Lower lobe of right lung (tissue), 2 donors: ENCODE measurements at regions not wholly inside any gene's neighbourhood (a gene's known extent, or its start where the extent isn't known, plus 50 kb on each side); places are given as distances from the start of the nearest gene placed in this dataset.

Source experiments
- ATAC-seq, 2 donors: fragments of 200-7000 bp; cut with Tn5 transposase; one replicate each; pipeline ENCODE4 v1.9.1; 2020 to 2022; ENCODE audit warnings: mild to moderate bottlenecking in 2 of 2, moderate library complexity in 2 of 2
- DNase-seq: peaks from one replicate; pipeline ENCODE4 v3.0.0-alpha.2; 2020
- H3K27ac ChIP-seq: fragments of 200-600 bp; one replicate; pipeline ENCODE4 v1.8.0; 2022
- H3K27me3 ChIP-seq: fragments of 200-600 bp; one replicate; pipeline ENCODE4 v1.8.0; 2022; ENCODE audit warnings: low read depth
- H3K36me3 ChIP-seq: fragments of 200-600 bp; one replicate; pipeline ENCODE4 v1.8.0; 2022; ENCODE audit warnings: mild to moderate bottlenecking
- H3K4me1 ChIP-seq: fragments of 200-600 bp; one replicate; pipeline ENCODE4 v1.8.0; 2022
- H3K4me3 ChIP-seq: fragments of 200-600 bp; one replicate; pipeline ENCODE4 v1.8.0; 2022; ENCODE audit warnings: mild to moderate bottlenecking
- H3K9me3 ChIP-seq: fragments of 200-600 bp; one replicate; pipeline ENCODE4 v1.8.0; 2022
- intact Hi-C: fragments of 100-400 bp; cut with DNase I; formaldehyde crosslinking; loops from one replicate; pipeline ENCODE4 v1.11.0; 2022
- TF ChIP-seq, protein P1 (sequence below): fragments of 200-600 bp; IDR thresholded peaks from one replicate; pipeline ENCODE4 v1.8.0; 2022; ENCODE audit warnings: antibody characterized with exemption, mild to moderate bottlenecking
- donor health status: DM: no; HTN: yes; CAD: no; lungs with severe emphysema.

DNA sequence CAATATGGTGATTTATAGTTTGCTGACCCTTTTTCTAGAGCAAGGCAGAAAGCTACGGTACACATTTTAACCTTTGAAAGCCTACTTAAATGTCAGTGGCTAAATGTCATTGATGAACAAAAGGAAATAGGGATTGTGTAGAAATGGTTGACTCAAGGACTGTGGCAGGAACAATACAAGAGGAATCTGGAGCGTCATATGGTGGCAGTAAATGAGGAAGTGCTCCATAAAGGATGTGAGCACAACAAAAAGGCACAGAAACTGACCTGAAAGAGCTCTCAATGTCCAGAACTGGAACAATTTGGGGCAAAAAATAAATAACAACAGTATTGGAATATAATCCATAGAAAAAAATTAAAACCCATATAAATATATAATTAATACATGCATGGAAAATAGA is 443.9 kb upstream of the VRK2 start:
- H3K27me3 ChIP-seq: no peaks in the 10 kb centered on the region
- intact Hi-C loops: no loop called here

DNA sequence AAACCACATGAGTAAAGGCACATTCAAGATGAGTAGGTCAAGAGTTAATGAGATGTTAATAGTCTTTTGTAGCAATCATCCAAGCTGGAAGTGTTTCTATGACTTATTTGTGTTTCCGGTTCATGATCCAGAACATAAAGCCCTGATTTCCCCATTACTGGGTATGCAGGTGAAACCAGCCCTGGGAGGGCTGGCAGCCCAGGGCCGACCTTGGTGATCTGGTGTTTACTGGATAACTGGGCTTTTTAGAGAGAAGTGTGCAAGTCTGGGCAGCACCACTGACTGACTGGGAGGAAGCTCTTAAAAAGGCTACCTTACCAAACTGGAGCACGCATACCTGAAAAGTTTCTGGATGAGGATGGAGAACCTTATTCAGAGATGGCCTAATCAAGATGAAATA is 431.6 kb upstream of the VRK2 start:
- Histone ChIP-seq H3K27me3 (no peaks in the 10 kb centered on the region), H3K9me3 (no peaks in the 10 kb centered on the region), H3K27ac (no peak overlapping the region), H3K4me1 (no peaks in the 10 kb centered on the region), H3K4me3 (no peak overlapping the region), H3K36me3 (no peaks in the 10 kb centered on the region)
- TF ChIP-seq, protein P1, sequence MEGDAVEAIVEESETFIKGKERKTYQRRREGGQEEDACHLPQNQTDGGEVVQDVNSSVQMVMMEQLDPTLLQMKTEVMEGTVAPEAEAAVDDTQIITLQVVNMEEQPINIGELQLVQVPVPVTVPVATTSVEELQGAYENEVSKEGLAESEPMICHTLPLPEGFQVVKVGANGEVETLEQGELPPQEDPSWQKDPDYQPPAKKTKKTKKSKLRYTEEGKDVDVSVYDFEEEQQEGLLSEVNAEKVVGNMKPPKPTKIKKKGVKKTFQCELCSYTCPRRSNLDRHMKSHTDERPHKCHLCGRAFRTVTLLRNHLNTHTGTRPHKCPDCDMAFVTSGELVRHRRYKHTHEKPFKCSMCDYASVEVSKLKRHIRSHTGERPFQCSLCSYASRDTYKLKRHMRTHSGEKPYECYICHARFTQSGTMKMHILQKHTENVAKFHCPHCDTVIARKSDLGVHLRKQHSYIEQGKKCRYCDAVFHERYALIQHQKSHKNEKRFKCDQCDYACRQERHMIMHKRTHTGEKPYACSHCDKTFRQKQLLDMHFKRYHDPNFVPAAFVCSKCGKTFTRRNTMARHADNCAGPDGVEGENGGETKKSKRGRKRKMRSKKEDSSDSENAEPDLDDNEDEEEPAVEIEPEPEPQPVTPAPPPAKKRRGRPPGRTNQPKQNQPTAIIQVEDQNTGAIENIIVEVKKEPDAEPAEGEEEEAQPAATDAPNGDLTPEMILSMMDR: no peak
- intact Hi-C loops: no loop called here
- no peak for ATAC-seq
- DNase-seq: no peak

More for the DNA sequence above, 443.9 kb upstream of the VRK2 start:
- H3K4me3 ChIP-seq: no peak overlapping the region
- no peaks in the 10 kb centered on the region for H3K9me3 ChIP-seq
- ATAC-seq: no peak
- TF ChIP-seq, protein P1: no peak
- H3K36me3 ChIP-seq: no peaks in the 10 kb centered on the region
- no peak overlapping the region for H3K27ac ChIP-seq
- H3K4me1 ChIP-seq: no peaks in the 10 kb centered on the region
- DNase-seq: no peak

DNA sequence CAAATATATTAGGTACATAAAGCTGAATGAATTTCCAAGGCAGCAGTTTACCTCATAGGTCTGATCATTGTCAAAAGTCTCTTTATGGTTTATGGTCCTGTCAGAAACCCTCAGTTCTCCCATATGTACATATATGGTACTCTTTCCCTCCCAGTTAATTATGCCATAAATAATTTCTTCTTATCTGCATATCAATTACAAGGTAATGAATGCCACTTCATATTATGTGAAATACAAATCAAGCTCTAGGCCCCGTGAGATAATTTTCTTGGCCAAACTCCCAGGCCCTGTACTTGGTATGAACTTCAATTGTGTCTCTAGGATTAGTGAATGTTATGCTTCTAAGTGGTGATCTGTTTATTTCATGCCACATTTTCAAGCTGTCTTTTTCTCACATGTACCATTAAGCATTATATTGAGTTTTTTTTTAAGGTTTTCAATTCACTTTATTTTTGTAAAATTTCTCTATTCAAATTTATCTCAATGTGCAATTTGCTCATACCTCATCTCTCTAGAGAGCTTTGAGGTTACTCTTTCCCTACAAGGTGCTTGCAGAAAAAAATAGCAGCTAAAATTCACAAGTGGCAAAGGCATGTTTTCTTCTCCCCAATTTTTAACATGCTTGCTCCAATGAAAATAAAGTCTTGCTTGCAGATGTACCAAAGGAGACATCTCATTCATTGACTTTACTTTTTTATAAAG is 430.6 kb upstream of the VRK2 start:
- H3K36me3 ChIP-seq: no peaks in the 10 kb centered on the region
- no peaks in the 10 kb centered on the region for H3K27me3 ChIP-seq
- TF ChIP-seq, protein P1: no peak
- no peak for DNase-seq
- H3K27ac ChIP-seq: no peak overlapping the region
- ATAC-seq: no peak
- no peaks in the 10 kb centered on the region for H3K9me3 ChIP-seq
- intact Hi-C loops: no loop called here
- H3K4me3 ChIP-seq: no peak overlapping the region
- H3K4me1 ChIP-seq: no peaks in the 10 kb centered on the region

DNA sequence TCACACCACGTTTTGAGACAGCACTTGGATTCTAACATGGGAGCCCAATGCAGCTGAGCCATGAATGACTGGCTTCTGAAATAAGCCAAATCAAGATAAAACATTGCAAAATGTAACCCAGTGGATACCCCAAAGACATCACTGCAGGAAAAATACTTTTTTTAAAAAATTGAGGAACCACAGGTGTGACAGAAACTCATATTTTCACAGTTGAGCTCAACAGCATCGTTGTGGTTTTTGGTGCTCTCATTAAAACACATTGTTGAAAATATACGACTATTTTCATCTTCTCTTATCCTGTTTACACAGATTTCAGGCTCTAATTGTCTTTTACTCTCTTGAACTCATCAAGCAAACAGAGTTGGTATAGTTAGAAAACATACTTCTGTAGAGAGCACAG is 429.3 kb upstream of the VRK2 start:
- no peaks in the 10 kb centered on the region for H3K27me3 ChIP-seq
- TF ChIP-seq, protein P1: no peak
- DNase-seq: no peak
- H3K4me3 ChIP-seq: no peak overlapping the region
- no peak for ATAC-seq
- no peak overlapping the region for H3K27ac ChIP-seq
- H3K36me3 ChIP-seq: no peaks in the 10 kb centered on the region
- H3K9me3 ChIP-seq: no peaks in the 10 kb centered on the region
- intact Hi-C loops: no loop called here
- H3K4me1 ChIP-seq: no peaks in the 10 kb centered on the region

DNA sequence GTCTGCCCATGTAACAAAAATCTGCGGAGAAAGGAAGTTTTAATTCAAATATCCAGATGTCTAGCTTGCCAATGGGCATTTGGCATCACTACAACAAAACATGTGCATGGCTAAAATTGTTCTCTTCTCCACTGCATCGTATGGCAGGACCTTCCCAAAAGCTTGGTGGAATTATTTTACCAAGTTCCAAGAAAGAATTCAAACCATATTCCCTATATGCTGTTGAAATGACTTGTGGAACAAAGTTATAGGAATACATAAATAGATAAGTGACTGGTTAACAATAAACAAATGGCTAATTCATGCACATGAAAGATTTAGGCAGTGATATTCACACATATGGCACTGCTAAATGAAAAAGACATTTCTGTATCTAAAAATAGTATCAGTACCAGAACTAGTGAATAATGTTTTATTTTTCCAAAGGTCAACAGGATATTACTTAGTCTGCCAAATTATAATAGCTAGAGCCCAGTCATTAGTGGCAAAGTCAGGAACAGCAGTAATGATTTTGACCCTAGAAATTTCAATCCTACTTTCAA is 425.4 kb upstream of the VRK2 start:
- H3K4me3 ChIP-seq: no peak overlapping the region
- DNase-seq (no peak), ATAC-seq (no peak)
- H3K36me3 ChIP-seq: no peaks in the 10 kb centered on the region
- H3K4me1 ChIP-seq: no peaks in the 10 kb centered on the region
- no peak overlapping the region for H3K27ac ChIP-seq
- H3K27me3 ChIP-seq: no peaks in the 10 kb centered on the region
- no peaks in the 10 kb centered on the region for H3K9me3 ChIP-seq
- TF ChIP-seq, protein P1: no peak
- intact Hi-C loops: no loop called here
